CD14-positive monocyte (primary cell): ENCODE measurements at regions not wholly inside any gene's neighbourhood (a gene's known extent, or its start where the extent isn't known, plus 50 kb on each side); places are given as distances from the start of the nearest gene placed in this dataset.

Experiments used
- DNase-seq, 3 donors: peaks; one replicate each; pipeline ENCODE4 v3.0.0-alpha.2; 2011 to 2022
- H2AFZ ChIP-seq: 2 replicates; pipeline ENCODE4 v1.6.0; 2012; ENCODE audit warnings: mild to moderate bottlenecking, low read depth, low read length, inconsistent platforms; ENCODE audit not compliant: insufficient read depth, poor library complexity, severe bottlenecking
- H3K27ac ChIP-seq, 2 donors: 1 replicate in 1 of 2; 2 replicates in 1 of 2; pipeline ENCODE4 v1.5.1; 2012 to 2013; ENCODE audit warnings: low read length in 2 of 2, control low read depth in 1 of 2, inconsistent platforms in 1 of 2, low read depth in 1 of 2, mild to moderate bottlenecking in 1 of 2
- H3K27me3 ChIP-seq, 2 donors: one replicate each; pipeline versions ENCODE4 v1.6.0 to v1.6.1; 2011 to 2013; ENCODE audit warnings: low read length in 2 of 2; ENCODE audit not compliant: control insufficient read depth in 2 of 2, insufficient read depth in 2 of 2
- H3K36me3 ChIP-seq, 2 donors: replicated peaks in 1 of 2; 1 replicate in 1 of 2; 2 replicates in 1 of 2; pipeline versions ENCODE4 v1.5.1 to v1.6.1; 2012 to 2013; ENCODE audit warnings: low read length in 2 of 2, control low read depth in 1 of 2, inconsistent platforms in 1 of 2, mild to moderate bottlenecking in 1 of 2; ENCODE audit not compliant: insufficient read depth in 2 of 2, control insufficient read depth in 1 of 2
- H3K4me1 ChIP-seq, 2 donors: 1 replicate in 1 of 2; 2 replicates in 1 of 2; pipeline versions ENCODE4 v1.5.1 to v1.6.1; 2012 to 2013; ENCODE audit warnings: low read length in 2 of 2, control low read depth in 1 of 2, inconsistent platforms in 1 of 2, mild to moderate bottlenecking in 1 of 2, moderate library complexity in 1 of 2; ENCODE audit not compliant: insufficient read depth in 2 of 2, control insufficient read depth in 1 of 2
- H3K4me2 ChIP-seq: replicated peaks from 2 replicates; pipeline ENCODE3; 2012; ENCODE audit warnings: low read length, moderate library complexity, mild to moderate bottlenecking; ENCODE audit not compliant: poor library complexity, severe bottlenecking; ENCODE audit errors: extremely low read depth
- H3K4me3 ChIP-seq, 3 experiments: fragments of 200-600 bp in 1 of 3; sonication (generic) in 1 of 3; replicated peaks in 1 of 3; 1 replicate in 2 of 3; 2 replicates in 1 of 3; pipeline ENCODE4 v1.5.1; 2011 to 2013; ENCODE audit warnings: low read length in 3 of 3, mild to moderate bottlenecking in 3 of 3, control low read depth in 2 of 3, low read depth in 2 of 3, inconsistent platforms in 1 of 3, moderate library complexity in 1 of 3
- H3K79me2 ChIP-seq: 2 replicates; pipeline ENCODE4 v1.6.0; 2012; ENCODE audit warnings: mild to moderate bottlenecking, control low read depth, inconsistent platforms, low read length, moderate library complexity; ENCODE audit not compliant: insufficient read depth
- H3K9ac ChIP-seq: 2 replicates; pipeline ENCODE4 v1.6.0; 2017; ENCODE audit warnings: low read length, mild to moderate bottlenecking; ENCODE audit not compliant: insufficient read depth, poor library complexity, severe bottlenecking
- H3K9me3 ChIP-seq, 2 donors: replicated peaks in 1 of 2; 1 replicate in 1 of 2; 2 replicates in 1 of 2; pipeline versions ENCODE4 v1.5.1 to v1.6.1; 2012 to 2013; ENCODE audit warnings: low read length in 2 of 2, control low read depth in 1 of 2; ENCODE audit not compliant: control insufficient read depth in 1 of 2, insufficient read depth in 1 of 2
- H4K20me1 ChIP-seq: 2 replicates; pipeline ENCODE4 v1.6.0; 2012; ENCODE audit warnings: mild to moderate bottlenecking, low read length, control low read depth, moderate library complexity; ENCODE audit not compliant: insufficient read depth
- H3K27ac Mint-ChIP-seq, 7 donors: one replicate each; pipeline ENCODE4 v1.8.0; 2020; ENCODE audit warnings: mild to moderate bottlenecking in 7 of 7, mixed read lengths in 7 of 7, moderate library complexity in 6 of 7, inconsistent platforms in 2 of 7
- H3K27me3 Mint-ChIP-seq, 3 donors: one replicate each; pipeline ENCODE4 v1.8.0; 2021 to 2022; ENCODE audit warnings: low read depth in 3 of 3, mild to moderate bottlenecking in 3 of 3, mixed read lengths in 3 of 3, moderate library complexity in 3 of 3, inconsistent platforms in 1 of 3
- H3K36me3 Mint-ChIP-seq, 2 donors: one replicate each; pipeline ENCODE4 v1.8.0; 2020; ENCODE audit warnings: mixed read lengths in 2 of 2, inconsistent platforms in 1 of 2, mild to moderate bottlenecking in 1 of 2
- H3K4me1 Mint-ChIP-seq: one replicate; pipeline ENCODE4 v1.8.0; 2020; ENCODE audit warnings: mild to moderate bottlenecking, mixed read lengths
- H3K4me3 Mint-ChIP-seq, 2 donors: one replicate each; pipeline ENCODE4 v1.8.0; 2020; ENCODE audit warnings: mild to moderate bottlenecking in 2 of 2, mixed read lengths in 2 of 2, moderate library complexity in 1 of 2
- H3K9me3 Mint-ChIP-seq, 7 donors: one replicate each; pipeline ENCODE4 v1.8.0; 2020 to 2022; ENCODE audit warnings: mixed read lengths in 7 of 7, mild to moderate bottlenecking in 6 of 7, moderate library complexity in 6 of 7, inconsistent platforms in 2 of 7
- CTCF ChIP-seq: fragments of 200-600 bp; IDR thresholded peaks from one replicate; pipeline ENCODE4 v1.8.0; 2022; ENCODE audit warnings: antibody characterized with exemption, mild to moderate bottlenecking
- WGBS: methylation state at CpG from one replicate; pipeline ENCODE4 v1.1.5; 2013; ENCODE audit warnings: missing lambda C conversion rate; ENCODE audit not compliant: insufficient coverage; 5-methylcytosine and 5-hydroxymethylcytosine counted together
- intact Hi-C, 2 donors: fragments of 100-400 bp; cut with micrococcal nuclease; formaldehyde crosslinking; loops; one replicate each; pipeline versions ENCODE4 v1.15.0 to v1.15.1; 2023

- Mint-ChIP-seq H3K4me3 (peak overlapping the region in 1 of 2 donors; percentile 46), H3K4me1 (no peaks in the 10 kb centered on the region), H3K27ac (no peak overlapping the region), H3K27me3 (peaks cover 27 to 53% (median 47%) of the 10 kb centered on the region in 3 donors), H3K36me3 (no peaks in the 10 kb centered on the region), H3K9me3 (peaks cover 0 to 4% (median 3%) of the 10 kb centered on the region in 7 donors)
- WGBS, result 91% methylated on average over 12 of the region's 20 CpGs
- no peak overlapping the region for H3K4me2 ChIP-seq
- H2AFZ ChIP-seq, result no peak overlapping the region
- no peak for TF ChIP-seq CTCF
- no peaks in the 10 kb centered on the region for H3K79me2 ChIP-seq
- no peaks in the 10 kb centered on the region for H3K9me3 ChIP-seq
- no peak overlapping the region for H3K4me3 ChIP-seq
- no peaks in the 10 kb centered on the region for H4K20me1 ChIP-seq
- intact Hi-C loops, result no loop called here
- H3K4me1 ChIP-seq, result no peaks in the 10 kb centered on the region
- H3K36me3 ChIP-seq, result no peaks in the 10 kb centered on the region
- peaks cover 0 to 12% of the 10 kb centered on the region in 2 donors for H3K27me3 ChIP-seq
- H3K9ac ChIP-seq, result no peak overlapping the region
- no peak for DNase-seq
- H3K27ac ChIP-seq, result no peak overlapping the region
Observed at GRCh38 chr2:242038166-242038927, 168.8 kb downstream of the RTP5 start.

- TF ChIP-seq CTCF, result no peak
- no peaks in the 10 kb centered on the region for H3K79me2 ChIP-seq
- 86% methylated on average over 3 of the region's 13 CpGs for WGBS
- no peak overlapping the region for H3K4me3 ChIP-seq
- Mint-ChIP-seq H3K36me3 (no peaks in the 10 kb centered on the region), H3K27me3 (peaks cover 26 to 53% (median 44%) of the 10 kb centered on the region in 3 donors), H3K27ac (no peak overlapping the region), H3K9me3 (peaks cover 0 to 4% (median 3%) of the 10 kb centered on the region in 7 donors), H3K4me1 (no peaks in the 10 kb centered on the region), H3K4me3 (no peak overlapping the region)
- intact Hi-C loops, result no loop called here
- H3K4me2 ChIP-seq, result no peak overlapping the region
- peaks cover 0 to 6% of the 10 kb centered on the region in 2 donors for H3K27me3 ChIP-seq
- H3K27ac ChIP-seq, result no peak overlapping the region
- no peak overlapping the region for H2AFZ ChIP-seq
- no peak overlapping the region for H3K9ac ChIP-seq
- no peaks in the 10 kb centered on the region for H3K9me3 ChIP-seq
- no peaks in the 10 kb centered on the region for H3K36me3 ChIP-seq
- no peak for DNase-seq
- H3K4me1 ChIP-seq, result no peaks in the 10 kb centered on the region
- no peaks in the 10 kb centered on the region for H4K20me1 ChIP-seq
Observed at GRCh38 chr2:242038928-242039341, 169.4 kb downstream of the RTP5 start.
